NOMO-1 (cell line): ENCODE measurements at regions not wholly inside any gene's neighbourhood (a gene's known extent, or its start where the extent isn't known, plus 50 kb on each side); places are given as distances from the start of the nearest gene placed in this dataset.
"Not testable (repeated sequence)": the region's sequence is repeated elsewhere in the genome, so short reads cannot be mapped to it uniquely, and the experiment has no call there.

ENCODE experiments used
- DNase-seq, 2 experiments: peaks; one replicate each; lab custom pipeline; 2025; ENCODE audit not compliant: unreplicated experiment in 2 of 2; lab: John Stamatoyannopoulos, UW

DNA sequence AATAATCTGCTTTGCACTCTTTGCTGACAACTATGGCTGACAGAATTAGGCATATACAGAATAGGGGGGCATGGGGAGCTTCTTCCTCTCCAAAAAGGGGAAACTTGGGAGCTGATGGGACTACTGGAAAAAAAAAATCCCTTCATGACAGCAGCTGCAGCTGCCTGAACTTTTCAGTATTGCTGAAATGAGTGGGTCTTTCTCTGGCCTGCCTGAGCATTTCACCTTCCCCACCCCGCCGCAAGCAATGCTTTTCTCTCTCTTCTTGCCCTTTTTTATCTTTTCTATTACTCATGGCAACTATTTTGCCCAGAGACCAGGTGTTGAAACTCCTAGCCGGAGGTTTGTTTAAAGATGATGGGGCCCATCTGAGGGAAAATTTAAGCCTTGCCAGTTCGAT lies 244.9 kb downstream of the SEMA3D start:
- DNase-seq = no peak

DNA sequence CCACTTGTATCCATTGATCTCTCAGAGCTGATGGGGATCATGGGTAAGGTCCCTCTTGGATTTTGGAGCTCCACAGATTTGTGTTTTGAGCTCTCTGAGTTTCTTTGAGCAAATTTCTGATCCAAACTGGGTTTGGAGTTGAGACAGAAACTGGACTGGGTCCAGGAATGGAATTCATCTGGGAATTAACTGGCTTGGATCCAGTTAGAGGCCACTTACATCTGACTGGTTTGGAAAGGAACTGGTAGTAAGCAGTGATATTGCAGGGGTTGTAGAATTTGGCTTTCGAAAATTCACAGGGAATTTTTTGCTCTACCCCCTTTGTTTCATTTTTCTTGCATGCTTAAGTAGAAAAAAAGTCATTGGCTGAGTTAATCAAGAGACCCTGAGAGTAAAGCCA lies 245.6 kb downstream of the SEMA3D start:
- DNase-seq = no peak

- DNase-seq = no peak
Measured at GRCh38 chr7:84939888-84940287, 247.0 kb downstream of the SEMA3D start.

- DNase-seq = no peak
Measured at GRCh38 chr7:84939442-84939841, 247.4 kb downstream of the SEMA3D start.

- no peak for DNase-seq
Measured at GRCh38 chr7:84924353-84924752, 262.5 kb downstream of the SEMA3D start.

GRCh38 chr7:84923348-84923747 lies 263.5 kb downstream of the SEMA3D start:
- peak in 1 of 2 experiments; percentile 21 for DNase-seq

DNA sequence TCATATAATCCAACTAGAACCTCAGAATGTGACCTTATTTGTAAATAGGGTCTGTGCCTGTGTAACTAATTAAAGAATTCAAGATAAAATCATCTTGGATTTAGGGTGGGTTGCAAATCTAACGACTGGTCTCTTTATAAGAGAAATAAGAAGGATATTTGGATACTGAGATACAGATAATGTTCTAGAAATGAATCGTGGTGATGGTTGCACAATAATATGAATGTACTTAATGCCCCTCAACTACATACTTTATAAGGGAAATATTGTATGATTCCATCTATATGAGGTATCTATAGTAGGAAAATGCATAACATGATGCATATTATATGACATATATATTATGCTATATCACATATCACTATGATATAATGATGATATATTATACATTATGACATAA lies 265.7 kb downstream of the SEMA3D start:
- DNase-seq = no peak

DNA sequence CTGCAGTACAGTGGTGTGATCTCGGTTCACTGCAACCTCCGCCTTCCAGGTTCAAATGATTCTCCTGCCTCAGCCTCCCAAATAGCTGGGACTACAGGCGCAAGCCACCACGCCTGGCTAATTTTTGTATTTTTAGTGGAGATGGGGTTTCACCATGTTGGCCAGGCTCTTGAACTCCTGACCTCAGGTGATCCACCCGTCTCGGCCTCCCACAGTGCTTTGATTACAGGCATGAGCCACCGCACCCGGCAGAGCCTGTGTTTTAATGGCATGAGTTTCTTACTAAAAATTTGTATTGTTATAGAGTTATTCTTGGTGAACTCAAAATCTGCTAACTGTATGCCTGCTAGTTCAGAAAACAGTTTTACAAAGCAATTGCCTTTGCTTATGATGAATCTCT lies 269.9 kb downstream of the SEMA3D start:
- not testable (repeated sequence) for DNase-seq

- no peak for DNase-seq
Measured at GRCh38 chr7:84916161-84916560, 270.7 kb downstream of the SEMA3D start.

DNA sequence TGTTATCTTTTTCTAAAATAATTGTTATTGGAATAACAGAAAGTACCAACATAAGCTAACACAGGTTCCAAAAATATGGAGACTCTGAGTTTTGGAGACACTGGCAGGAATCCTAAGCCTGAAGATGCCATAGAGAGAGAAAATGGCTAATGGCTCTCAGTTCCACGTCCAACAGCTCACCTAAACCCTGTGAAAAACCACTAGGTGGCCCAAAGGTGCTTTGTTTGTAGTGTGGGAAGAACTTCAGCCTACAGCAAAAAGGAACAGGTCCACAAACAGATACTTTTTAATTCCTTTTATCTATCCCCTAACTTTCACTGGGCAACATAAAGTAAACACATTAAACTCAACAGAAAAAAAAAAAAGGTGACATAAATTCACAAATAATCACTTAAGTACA lies 272.3 kb downstream of the SEMA3D start:
- no peak for DNase-seq

DNA sequence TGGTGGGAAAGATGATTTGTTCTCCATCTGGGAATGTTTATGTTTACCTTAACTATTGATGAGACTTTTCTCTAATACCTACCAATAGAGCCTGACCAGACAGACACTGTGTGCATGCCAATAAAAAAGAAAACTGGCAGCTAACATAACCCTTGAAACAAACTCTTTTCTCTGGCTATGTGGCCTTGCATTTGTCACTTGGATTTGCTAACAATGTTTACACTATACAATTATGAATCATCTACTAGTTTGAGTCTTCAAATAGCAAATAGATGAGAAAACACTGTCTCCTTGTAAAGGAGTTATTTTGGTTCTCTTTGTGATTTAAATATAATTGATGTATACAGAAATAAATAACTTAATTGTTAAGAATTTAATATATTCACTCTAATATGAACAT lies 273.1 kb downstream of the SEMA3D start:
- no peak for DNase-seq

DNA sequence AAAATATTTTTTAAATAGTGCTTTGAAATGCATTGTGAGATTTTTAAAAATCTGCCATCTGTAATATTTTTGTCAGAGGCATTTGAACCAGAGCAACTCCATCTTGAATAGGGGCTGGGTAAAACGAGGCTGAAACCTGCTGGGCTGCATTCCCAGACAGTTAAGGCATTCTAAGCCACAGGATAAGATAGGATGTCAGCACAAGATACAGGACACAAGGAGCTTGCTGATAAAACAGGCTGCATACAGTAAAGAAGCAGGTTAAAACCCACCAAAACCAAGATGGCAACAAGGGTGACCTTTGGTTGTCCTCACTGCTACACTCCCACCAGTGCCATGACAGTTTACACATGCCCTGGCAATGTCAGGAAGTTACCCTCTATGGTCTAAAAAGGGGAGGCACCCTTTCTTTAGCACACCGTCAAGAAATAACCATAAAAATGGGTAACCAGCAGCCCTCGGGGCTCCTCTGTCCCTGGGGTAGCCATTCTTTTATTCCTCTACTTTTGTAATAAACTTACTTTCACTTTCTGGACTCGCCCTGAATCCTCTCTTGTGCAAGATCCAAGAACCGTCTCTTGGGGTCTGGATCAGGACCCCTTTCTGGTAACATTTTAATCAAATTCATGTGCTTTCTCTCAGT lies 273.7 kb downstream of the SEMA3D start:
- DNase-seq = peak in 1 of 2 experiments; percentile 29

- DNase-seq = no peak
Measured at GRCh38 chr7:84912537-84912936, 274.3 kb downstream of the SEMA3D start.

GRCh38 chr7:84912018-84912417 lies 274.8 kb downstream of the SEMA3D start:
- DNase-seq = no peak

- DNase-seq = no peak
Measured at GRCh38 chr7:84911077-84911476, 275.8 kb downstream of the SEMA3D start.

- DNase-seq = not testable (repeated sequence)
Measured at GRCh38 chr7:84910322-84910721, 276.5 kb downstream of the SEMA3D start.

DNA sequence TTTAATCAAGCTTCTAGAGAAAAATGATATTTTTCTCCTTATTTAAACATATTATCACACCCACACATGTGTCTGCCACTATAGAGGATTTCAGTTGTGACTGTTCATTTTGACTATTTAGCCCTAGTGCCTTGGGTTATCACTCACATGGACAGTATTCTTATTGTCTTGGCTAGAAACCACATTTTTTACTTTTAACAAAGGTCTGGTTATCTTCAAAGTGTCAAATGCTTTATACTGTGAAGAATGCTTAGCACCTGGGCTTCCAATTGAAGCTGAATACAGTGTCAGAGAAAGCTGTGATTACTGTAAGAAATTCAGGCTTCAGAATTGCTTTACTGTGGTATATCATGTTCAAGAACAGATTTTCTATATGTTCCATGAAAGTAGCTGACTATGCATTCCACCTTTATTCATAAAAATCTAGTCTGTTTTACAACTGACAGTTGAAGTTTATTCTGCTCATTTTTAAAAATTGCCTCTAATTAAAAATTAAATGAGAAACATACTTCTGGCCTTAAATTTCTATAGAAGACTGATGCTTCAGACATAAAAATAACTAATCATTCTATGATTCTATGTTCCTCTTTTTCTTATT lies 278.6 kb downstream of the SEMA3D start:
- no peak for DNase-seq

GRCh38 chr7:84906889-84907288 lies 280.0 kb downstream of the SEMA3D start:
- DNase-seq = no peak

- DNase-seq = no peak
Measured at GRCh38 chr7:84904561-84904960, 282.3 kb downstream of the SEMA3D start.

DNA sequence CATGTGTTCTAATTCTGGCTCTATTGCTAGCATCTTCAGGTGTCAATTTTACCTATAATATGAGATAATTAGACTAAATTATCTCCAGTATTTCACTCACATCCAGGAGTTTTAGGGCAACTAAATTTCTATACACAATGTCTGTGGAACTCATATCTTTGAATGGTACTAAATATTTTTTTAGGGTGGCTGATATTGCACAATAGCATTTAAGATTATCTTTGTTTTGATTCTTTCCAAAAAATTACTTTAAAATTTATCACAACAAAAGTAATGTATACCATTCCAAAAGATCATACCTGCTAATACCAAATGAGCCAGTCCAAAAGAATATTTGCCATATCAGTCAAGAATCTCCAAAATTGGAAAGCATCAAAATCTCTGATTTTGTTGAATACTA lies 285.5 kb downstream of the SEMA3D start:
- no peak for DNase-seq

DNA sequence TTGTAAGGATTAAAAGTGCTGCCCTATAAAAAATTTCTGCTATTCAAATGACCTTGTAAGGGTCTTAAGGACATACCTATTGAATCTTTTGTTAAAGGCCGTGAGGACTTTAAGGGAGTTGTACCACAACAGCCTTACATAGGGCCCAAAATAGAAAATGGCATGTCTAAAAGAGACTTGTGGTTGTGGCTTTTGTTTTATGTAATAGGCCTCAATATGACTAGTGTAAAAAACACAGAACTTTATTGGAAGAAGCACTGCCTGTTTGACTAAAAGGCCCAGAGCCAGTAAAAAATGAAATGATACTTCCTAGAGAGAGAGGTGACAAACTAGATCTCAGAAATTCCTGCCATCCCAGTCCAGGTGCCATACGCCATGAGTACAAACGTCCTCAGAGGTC lies 286.6 kb downstream of the SEMA3D start:
- peak; percentile 70 to 73 for DNase-seq

DNA sequence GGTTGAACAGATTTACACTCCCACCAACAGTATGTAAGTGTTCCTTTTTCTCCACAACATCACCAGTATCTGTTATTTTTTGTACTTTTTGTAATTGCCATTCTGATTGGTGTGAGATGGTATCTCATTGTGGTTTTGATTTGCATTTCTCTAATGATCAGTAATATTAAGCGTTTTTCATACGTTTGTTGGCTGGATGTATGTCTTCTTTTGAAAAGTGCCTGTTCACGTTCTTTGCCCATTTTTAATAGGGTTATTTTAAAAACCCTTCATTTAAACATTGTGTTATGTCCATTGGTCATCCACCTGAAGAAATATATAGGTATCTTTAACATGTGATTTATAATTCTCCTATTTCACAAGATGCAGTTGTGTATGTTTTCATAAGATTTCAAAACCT lies 291.3 kb downstream of the SEMA3D start:
- no peak for DNase-seq

- DNase-seq = not testable (repeated sequence)
Measured at GRCh38 chr7:84883570-84883969, 303.3 kb downstream of the SEMA3D start.
